GM21528 (cell line): ENCODE measurements at regions not wholly inside any gene's neighbourhood (a gene's known extent, or its start where the extent isn't known, plus 50 kb on each side); places are given as distances from the start of the nearest gene placed in this dataset.
"Not testable (repeated sequence)": the region's sequence is repeated elsewhere in the genome, so short reads cannot be mapped to it uniquely, and the experiment has no call there.

ENCODE experiments used
- ATAC-seq: cut with Tn5 transposase; IDR thresholded peaks from one replicate; pipeline ENCODE4 v1.9.1; 2021; ENCODE audit warnings: mild to moderate bottlenecking, moderate library complexity; ENCODE audit not compliant: unreplicated experiment, low FRiP score

DNA sequence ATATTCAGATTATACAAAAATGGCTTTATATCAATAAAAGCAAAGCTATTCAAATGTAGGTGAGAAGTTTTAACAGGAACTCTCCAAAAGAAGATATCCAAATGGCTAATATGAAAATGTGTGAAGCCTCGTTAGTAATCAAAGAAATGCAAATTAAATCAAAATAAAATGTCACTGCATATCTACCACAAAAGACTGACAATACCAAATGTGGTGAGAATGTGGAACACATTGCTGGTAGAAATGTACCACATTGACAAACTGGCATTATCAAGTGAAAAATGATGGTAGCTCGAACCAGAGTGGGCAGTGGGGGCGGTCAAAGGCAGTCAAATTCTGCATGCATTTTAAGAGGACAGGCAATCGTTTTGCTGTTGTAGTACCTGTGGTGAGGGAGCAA is 1012.7 kb downstream of the TDRD15 start:
- ATAC-seq, result no peak

DNA sequence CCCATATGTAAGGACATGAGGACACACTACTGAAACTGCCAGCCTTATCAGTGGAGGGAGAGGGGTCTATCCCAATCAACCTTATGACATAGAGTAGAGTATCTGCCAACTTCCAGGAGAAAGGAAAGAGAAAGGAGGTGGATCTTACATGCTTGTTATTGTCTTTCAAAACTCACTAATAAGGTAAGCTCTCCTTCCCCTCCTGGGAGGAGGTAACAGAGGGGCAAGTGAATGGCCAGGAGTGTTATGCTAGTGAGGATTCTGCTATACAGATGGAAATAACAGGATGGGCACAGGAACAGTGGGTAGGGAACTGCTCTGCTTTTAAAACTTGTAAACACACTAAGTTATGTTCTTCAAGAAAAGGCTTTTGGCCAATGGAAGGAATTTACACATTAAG is 1020.1 kb downstream of the TDRD15 start:
- no peak for ATAC-seq

DNA sequence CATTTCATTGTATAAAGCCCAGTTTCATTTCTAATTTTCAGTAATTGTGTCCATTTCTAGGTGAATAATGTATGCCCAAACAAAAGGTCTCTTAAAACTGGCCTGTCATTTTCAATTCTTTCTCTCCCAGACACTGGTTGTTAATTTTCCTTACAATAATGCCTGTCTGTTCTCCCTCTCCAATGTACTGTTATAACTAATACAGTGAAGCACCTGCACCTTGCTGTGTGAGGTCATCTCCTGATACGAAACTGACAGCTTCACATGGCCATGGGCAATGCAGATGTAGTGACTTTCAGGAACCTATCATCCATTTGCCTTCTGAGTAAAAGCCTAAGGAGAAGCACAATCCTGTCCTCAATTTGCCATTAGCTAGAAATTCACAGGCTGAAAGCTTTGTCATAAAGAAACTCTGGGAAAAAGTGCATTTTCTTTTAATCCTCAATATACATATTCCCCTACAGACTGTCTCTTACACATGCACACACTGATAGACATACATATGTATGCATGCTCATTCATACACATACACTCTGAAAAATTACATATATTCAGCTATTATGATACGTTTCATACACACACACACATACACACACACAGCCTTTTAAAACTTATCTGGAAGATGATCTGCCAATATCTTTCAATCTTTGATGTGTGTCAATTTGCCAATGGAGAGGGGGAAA is 1030.3 kb downstream of the TDRD15 start:
- ATAC-seq, result no peak

DNA sequence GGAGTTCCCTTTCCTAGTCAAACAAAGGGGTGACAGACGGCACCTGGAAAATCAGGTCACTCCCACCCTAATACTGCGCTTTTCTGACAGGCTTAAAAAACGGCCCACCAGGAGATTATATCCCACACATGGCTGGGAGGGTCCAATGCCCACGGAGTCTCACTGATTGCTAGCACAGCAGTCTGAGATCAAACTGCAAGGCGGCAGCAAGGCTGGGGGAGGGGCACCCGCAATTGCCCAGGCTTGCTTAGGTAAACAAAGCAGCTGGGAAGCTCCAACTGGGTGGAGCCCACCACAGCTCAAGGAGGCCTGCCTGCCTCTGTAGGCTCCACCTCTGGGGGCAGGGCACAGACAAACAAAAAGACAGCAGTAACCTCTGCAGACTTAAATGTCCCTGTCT is 1032.9 kb downstream of the TDRD15 start:
- not testable (repeated sequence) for ATAC-seq

DNA sequence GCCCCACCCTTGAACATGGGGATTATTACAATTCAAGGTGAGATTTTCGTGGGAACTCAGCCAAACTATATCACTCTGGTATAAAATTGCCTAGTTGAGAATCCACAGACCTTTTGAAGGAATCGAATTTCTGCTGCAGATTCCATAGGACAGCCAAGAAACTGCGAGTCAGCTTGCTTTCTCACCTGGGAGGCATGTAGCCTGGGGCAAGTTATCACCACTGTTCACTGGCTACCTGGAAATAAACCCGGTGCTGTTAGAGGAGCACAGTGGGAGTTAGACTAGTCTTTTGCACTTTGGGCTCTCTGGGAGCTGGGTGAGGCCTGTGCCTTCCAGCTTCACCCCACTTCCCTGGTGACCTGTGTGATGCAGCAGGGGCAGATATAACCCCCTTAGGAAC is 1043.5 kb downstream of the TDRD15 start:
- ATAC-seq, result no peak

DNA sequence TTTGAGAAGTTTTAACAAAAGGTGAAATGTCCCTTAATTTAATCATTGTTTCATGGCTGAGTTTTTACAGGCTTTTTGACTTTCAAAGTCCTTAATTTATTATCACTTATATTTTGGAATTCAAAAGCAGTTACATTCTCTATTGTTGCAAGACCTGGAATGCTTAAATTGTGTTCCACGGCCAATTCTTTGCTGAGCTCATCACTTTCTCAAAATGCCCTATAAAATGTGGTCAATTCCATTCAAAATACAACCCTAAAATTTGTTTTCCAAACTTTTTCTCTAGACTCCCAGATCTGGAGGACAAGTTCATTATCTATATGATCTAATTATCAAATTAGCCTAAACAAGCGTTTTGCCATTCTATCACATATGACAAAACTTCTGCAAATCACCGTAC is 1051.2 kb downstream of the TDRD15 start:
- no peak for ATAC-seq

DNA sequence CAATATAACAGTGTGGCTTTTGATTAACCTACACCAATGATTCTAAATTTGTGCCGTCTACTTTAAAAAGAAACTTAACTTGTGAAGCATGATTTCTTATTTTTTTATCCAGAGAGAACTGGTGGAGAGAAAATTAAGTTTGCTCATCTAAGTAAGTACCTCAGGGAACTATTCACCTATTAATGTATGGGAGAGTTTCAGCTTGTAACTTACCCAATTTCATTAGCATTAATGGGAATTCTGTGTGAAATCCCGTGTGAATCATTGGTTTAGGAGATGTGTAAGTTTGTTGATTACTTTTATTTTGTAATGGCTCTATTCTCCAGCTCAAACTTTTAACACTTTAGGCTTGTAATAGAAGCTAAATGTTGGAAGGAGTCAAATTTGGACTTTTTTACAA is 1061.5 kb downstream of the TDRD15 start:
- no peak for ATAC-seq

DNA sequence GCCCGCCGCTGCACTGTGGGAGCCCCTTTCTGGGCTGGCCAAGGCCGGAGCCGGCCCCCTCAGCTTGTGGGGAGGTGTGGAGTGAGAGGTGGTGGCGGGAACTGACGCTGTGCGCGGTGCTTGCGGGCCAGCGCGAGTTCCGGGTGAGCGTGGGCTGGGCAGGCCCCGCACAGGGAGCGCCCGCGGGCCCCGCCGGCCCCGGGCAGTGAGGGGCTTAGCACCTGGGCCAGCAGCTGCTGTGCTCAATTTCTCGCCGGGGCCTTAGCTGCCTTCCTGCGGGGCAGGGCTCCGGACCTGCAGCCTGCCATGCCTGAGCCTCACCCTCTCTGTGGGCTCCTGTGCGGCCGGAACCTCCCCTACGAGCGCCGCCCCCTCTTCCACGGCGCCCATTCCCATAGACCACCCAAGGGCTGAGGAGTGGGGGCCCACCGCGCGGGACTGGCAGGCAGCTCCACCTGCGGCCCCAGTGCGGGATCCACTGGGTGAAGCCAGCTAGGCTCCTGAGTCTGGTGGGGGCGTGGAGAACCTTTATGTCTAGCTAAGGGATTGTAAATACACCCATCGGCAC is 1062.6 kb downstream of the TDRD15 start:
- ATAC-seq, result not testable (repeated sequence)

DNA sequence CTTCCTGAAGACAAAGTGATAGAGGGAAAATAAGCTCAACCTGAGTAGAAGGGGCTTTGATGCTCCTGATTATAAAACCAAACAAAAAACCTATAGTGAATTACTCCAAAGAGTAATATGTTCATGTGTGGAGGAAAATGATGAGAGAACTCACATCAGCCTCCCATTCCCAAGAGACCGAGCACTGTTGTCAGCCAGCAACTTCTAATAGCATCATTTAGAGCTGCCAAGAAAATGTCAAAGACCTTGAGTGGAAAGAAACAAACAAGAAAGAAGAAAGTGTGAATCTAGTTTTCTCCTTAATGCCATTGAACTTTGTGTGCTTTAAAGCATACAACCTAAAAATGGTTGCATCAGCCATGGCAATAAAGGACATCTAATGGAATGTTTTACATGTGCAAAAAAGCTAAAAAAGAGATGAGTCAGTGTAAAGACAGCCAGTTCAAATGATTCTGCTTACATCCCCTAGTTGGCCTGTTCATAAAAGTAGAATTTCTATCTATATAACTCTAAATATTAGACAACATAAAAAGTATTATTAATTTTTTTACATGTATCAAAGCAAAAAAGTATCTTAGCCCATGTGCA is 1066.2 kb downstream of the TDRD15 start:
- no peak for ATAC-seq

DNA sequence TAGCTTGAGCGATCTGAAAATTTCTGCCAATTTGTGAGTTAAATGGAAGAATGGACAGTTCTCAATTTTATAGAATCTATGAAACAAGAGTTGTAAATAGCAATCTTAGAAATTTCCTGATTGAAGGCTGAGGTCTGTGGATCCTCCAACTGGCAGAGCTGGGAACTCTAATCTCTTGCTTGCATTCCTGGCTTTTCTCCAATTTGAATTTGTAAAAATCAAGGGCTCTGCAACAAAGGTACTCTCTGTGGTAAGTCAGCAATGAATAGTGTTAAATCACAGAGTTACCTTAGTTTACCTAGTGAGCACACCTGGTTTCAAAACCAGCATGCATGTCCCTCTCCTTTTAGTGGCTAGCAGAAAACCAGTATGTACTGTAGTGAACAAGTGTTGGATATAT is 1070.5 kb downstream of the TDRD15 start:
- no peak for ATAC-seq

DNA sequence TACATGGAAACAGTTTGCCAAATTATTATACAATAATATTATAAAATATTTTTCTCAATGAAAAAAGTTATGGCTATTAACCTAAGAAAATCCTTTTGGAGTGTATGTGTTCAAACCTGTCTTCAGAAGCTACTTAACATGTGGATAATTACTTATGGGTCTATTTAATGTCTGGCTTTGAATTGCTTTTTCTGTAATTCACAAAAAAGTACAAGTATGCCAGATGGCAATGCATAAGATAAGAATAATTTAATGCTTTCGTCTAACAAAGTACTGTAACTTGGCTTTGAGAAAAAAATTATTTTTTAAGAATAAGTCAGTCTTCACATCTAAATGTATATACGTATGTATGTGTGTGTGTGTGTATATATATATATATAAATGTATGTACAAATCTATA is 1073.0 kb downstream of the TDRD15 start:
- no peak for ATAC-seq

DNA sequence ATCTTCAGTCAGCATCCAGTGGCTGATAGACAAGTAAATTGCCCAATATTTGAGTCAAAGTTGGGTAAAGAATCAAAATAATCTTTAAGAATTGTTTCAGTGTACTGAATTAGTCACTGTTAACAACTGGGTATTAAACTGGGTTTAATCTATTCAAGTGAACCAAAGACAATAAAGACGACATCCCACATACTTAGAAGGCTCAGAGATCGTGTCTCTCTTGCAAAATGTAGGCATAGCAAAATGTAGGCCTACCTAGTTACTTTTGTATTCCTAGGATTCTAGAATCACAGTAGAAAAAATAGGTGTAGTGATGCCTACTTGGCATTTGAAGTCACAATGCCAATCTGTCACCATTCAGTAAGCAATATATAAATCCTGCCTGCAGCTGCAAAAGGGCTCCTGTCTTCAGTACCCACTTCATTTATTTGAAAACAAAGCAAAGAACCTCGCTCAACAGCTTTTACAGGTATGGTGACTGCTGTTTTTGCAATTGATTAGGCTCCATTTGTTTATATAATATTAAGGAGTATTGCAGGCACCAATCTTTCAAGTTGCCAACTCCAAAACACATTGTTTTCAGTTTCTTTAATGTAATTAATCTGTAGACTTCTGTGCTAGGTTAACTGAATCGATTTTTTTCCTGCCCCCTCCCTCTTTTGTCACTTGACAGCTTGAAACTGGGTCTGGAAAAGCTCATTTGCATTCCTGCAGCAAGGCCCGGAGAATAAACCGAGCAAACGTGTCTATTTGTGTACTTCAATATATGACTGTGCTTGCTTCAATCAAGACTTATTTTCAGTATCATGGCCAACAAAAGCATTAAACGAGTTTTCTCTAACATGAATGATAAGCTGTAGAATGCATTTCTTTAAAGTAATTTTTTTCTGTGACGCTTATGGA is 1074.9 kb downstream of the TDRD15 start:
- ATAC-seq, result no peak

DNA sequence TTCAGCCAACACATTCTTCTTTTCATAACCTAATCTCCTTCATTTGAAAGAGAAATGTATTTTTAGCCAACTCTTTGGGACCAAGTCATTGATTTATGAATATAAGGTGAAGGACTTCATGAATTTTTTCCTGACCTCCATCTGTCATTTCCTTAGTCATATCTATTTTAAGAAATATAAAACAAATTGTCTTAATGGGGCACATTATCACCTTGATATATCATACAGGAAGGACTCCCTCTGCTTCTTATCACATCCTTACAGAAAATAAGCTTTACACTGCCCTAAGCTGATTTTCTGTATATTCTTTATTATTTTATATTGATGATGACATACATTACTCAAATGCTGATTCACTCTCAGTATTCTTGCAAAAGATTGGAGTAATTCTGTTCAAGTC is 1076.2 kb downstream of the TDRD15 start:
- no peak for ATAC-seq

DNA sequence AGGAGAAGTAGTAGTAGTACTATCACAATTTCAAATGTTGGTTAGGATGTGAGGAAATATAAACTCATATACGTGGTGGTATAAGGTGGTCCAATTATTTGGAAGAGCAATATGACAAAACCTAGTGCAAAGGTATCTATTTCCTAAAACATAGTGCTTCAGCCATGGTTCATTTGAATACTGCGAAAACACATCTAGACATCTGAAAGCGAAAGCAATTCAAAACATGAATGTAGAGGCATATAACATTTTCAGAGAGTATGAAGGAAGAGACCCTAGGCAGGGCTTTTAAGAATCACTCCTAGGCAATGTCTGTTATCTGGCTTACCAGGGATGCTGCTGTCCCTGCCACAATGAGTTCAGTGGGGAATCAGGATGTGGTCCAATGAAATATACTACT is 1085.8 kb downstream of the TDRD15 start:
- no peak for ATAC-seq

DNA sequence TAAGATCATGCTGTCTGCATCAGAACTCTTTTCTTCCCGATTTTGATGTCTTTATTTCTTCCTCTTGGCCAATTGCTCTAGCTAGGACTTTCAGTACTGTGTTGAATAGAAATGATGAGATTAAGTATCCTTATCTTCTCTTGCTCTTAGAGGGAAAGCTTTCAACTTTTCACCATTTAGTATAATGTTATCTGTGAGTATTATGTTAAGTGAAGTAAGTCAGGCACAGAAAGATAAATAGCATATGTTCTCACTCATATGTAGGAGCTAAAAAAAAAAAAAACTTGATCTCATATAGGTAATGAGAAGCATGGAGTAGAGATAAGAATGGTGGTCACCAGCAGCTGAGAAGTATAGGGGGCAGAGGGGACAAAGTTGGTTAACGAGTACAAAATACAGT is 1089.5 kb downstream of the TDRD15 start:
- ATAC-seq, result no peak

DNA sequence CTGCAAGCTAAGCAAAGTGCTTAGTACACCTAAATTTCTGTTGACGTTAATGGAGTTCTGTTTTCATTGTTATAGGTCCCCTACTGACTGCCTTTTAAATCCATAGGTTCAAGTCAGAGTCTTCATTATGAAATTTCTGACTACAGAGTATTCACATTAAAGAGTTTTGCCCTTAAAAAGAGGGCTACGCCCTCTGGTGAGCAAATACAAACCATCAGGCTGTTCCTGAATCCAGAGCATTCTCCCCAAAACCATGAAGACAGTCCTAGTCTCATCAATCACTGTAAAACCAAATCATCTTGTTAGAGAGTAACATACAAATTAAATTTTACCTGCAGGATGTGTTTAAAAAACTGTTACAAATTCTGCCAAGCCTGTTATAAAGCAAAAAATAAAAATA is 1091.7 kb downstream of the TDRD15 start:
- ATAC-seq, result no peak

DNA sequence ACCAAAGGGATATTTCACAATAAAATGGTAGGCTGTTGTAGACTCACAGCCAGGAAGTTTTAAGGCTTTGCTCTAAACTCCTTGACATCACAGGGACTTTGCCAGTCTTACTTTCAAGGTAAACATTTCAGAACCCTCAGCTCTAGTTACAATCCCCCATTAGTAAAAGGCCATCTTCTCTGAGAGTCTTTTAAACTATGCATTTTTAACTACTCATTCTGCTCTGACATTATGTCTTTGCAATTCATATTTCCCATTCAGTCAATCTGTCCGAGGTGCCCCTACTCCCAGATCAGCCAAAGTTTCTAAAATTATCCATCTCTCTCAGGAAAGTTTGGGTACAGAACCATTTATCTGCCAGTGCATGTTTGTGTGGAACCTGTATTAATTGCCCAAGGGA is 1094.1 kb downstream of the TDRD15 start:
- no peak for ATAC-seq

DNA sequence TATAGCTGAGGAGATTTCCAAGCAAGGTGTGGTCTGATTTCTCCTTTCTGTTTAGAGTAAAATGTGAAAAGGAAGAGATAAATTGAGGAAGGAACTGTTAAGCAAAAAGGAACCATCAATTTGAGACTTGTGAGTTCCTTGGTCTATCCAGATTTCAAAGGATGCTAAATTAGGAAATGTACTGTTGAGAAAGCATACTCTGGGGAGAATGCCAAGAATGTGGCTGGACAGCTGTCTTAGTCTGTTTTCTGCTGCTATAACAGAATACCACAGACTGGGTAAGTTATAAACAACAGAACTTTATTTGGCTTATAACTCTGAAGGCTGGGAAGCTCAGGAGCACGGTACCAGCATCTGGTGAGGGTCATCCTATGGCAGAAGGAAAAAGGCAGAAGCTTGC is 1097.2 kb downstream of the TDRD15 start:
- no peak for ATAC-seq

DNA sequence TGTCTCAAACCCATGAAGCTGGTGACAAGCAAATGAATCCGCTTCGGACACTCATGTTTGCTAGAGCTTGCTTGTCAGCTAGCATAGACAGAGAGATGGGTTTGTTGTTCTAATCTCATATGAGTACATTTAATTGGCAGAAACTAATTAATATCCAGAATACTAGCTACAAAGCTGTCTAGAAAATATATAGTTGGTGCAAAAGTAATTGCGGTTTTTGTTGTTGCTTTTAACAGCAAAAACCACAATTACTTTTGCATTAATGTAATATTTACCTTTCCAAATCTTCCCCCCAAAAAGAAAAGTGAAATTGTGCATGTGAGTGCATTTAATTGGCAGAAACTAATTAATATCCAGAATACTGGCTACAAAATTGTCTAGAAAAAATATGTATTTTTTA is 1115.2 kb downstream of the TDRD15 start:
- ATAC-seq, result no peak

DNA sequence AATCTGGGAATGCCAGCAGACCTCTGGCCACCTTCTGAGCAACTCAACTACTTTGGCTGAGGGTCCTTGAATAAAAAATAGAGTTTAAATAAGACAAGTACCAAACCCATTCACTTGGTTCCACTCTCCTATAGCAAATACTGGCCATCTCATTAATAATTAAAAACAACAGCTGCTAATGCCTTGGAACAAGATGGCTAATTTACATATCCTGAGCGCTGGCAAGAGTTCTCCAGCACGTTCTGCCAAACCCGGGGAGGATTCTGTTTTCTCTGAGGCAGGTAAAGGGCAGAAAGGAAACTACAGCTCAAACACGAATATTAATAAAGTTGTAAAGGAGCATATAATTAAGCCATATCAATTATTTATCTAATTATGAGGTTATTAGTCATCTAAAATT is 1123.7 kb downstream of the TDRD15 start:
- ATAC-seq, result no peak

DNA sequence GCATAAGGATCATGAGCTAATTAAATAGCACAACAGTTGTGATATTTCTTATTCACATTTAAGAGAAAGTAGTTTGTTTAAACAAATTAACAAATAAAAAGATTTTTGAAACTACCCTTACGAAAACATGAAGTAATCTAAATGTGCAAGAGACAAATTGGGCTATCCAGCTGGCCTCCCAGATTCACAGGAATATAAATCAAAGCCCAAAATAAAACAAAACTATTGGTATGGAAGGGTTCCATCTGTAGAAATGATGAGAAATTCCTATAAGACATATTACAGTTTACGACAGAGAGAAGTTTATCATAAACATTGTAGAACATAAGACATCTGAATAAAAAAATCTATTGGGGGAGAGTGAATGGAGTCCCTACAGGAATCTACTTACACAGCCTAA is 1125.1 kb downstream of the TDRD15 start:
- ATAC-seq, result no peak
